HG02973 (cell line): ENCODE measurements at regions not wholly inside any gene's neighbourhood (a gene's known extent, or its start where the extent isn't known, plus 50 kb on each side); places are given as distances from the start of the nearest gene placed in this dataset.

Source experiments
- ATAC-seq: cut with Tn5 transposase; IDR thresholded peaks from one replicate; pipeline ENCODE4 v1.9.1; 2021; ENCODE audit warnings: moderate library complexity; ENCODE audit not compliant: unreplicated experiment

DNA sequence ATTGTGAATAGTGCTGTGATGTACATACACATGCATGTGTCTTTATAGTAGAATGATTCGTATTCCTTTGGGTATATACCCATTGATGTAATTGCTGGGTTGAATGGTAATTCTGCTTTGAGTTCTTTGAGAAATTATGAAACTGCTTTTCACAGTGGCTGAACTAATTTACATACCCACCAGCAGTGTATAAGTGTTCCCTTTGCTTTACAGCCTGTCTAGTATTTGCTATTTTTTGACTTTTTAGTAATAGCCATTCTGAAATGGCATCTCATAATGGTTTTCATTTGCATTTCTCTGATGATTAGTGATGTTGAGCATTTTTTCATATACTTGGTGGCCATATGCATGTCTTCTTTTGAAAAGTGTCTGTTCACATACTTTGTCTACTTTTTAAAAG is 54.5 kb upstream of the FAM78B start:
- no peak for ATAC-seq

DNA sequence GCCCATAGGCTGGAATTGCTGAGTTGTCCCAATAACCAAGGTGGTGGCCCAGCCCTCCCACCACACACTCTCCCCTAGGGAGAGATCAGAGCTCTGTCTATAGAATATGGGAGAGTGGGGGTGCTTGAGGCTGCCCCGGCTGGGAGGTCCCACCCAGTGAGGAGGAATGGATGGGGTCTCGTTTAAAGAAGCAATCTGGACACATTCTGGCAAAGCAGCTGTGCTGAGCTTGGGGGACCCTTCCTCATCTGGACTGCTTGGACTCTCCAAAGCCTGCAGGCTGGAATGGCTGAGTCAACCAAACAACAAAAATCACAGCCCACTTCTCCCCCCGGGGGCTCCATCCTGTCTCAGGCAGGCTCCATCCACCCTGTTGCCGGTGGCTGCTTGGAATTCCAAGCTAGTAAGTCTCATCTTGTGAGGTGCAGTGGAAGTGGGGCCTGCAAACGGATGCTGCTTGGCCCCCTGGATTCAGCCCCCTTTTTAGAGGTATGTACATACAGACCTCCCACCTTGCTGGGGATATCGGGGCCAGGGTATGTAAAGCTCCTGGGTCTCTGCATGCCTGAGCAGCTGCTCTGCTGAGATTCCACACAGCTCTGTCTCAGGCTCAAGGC is 67.1 kb upstream of the FAM78B start:
- ATAC-seq: no peak

GRCh38 chr1:166235728-166236127 is 68.9 kb upstream of the FAM78B start:
- no peak for ATAC-seq

- no peak for ATAC-seq
These were observed 70.9 kb upstream of the FAM78B start for GRCh38 chr1:166237675-166238074.

DNA sequence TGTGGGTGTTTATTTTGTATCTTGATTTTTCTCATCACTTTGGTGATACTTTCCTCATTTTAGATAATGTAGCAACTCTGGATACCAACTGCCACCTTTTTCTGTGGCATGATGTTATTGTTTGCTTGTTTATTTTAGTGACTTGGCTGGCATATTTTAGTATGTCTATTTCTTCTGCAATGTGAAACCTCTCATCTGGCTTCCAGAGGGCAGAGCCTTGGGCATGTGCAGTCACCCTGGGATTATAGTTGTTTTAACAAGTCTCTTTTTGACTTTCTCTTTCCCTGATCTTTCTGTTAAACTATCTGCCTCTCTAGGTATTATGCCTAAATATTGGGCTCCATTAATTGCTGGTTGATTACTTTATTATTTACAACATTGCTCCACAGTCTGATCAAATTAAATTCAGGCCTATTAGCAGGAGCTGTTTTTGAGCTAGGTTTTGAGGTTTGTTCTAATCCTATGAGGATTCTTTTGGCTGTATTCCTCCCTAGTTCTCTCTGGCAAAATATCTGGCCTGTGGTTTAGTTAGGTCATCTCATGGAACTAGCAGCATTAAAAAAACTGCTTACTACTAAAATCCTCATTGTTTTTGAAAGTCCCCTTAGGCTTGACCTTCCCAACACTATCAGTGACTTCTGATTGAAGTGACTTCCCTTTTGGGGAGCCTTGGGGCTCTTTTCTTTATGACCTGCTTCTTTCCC is 86.4 kb upstream of the FAM78B start:
- no peak for ATAC-seq

DNA sequence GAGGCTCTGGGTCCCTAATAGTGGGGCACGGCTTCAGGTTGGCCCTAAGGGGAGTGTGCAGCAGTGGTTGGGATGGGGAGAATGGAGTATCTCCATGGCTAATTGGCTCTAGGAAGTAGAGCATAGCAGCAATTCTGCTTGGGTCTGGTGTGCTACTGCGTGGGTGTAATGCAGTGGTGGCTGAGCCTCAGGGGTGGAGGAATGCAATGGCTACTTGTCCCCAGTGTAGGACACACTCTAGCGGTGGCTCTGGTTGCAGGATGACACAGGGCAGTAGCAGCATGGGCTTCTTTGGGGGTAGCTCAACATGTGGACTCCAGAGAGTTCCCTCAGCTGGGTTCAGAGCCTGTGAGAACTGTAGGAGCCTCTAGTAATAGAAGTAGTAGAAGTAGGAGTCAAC is 91.2 kb upstream of the FAM78B start:
- no peak for ATAC-seq

- no peak for ATAC-seq
These were observed 94.7 kb upstream of the FAM78B start for GRCh38 chr1:166261511-166261910.

- ATAC-seq: no peak
These were observed 103.8 kb upstream of the FAM78B start for GRCh38 chr1:166270476-166271150.

GRCh38 chr1:166271151-166271538 is 104.3 kb upstream of the FAM78B start:
- no peak for ATAC-seq

DNA sequence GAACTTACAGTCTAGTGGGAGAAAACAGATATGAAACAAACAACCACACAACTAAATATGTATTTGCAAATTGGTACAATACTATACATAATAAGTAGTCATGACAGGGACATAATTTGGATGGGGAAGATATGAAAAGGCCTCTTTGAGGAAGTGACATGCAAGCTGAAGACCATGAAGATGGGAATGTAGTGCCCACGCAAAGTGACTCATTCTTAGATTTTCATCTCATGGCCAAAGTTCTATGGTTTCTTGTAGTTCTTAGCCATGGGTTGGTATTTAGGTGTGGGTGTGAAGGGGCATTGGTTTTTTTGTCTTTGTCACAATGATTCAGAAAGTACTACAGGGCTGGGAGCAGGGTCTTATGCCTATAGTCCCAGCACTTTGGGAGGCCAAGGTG is 105.4 kb upstream of the FAM78B start:
- no peak for ATAC-seq

- no peak for ATAC-seq
These were observed 106.0 kb upstream of the FAM78B start for GRCh38 chr1:166272851-166273250.

DNA sequence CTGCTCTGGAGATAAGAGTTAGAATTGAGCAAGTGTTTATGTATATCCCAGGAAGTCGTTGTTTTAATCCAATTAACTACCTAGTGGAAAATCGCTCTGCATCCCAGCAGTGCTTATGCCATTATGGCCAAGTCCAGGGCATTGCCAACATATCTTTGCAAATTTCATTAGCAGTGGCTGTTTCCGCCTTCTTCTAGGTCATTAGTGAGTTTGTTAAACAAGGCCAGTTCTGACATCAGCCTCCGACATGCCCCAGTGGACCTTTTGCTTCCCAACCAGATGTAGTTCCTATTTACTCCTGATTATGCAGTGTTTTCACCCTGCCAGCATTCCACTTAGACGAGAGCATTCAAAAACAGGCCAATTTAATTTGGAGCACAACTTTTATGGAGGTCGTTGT is 106.8 kb upstream of the FAM78B start:
- no peak for ATAC-seq

DNA sequence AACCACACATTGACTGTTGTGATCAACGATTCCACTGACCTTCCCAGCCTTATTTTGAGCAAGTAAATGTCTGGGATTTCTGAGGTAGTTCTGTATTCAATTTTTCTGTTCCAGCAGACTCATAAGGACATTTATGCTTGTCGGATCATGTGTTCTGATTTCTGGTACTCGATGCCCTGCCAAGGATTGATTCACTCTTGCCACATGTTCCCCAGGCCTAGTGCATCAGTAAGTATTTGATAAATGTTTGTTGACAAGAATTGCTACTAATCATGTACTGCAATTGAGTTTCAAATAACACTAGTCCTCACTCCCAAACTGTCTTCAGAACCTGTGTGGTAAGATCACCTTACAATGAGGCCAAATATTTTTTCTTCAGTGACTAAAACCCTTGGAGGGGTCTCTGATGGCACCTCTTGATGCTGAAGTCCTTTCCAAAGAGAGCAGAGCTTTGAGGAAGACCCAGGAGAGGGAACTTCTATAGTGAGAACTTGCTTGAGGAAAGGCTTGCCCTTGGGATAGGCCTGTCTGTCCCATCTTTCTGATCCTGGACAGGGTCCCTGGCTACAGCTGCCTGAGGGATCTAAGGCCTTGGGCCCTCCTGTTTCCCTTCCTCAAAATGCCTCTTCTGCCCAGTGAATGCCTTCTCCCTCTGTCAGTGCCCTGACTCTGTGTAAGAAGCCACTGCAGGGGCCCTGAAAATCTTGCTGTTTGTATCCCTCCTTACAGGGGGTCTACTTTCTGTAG is 115.8 kb upstream of the FAM78B start:
- ATAC-seq: no peak

DNA sequence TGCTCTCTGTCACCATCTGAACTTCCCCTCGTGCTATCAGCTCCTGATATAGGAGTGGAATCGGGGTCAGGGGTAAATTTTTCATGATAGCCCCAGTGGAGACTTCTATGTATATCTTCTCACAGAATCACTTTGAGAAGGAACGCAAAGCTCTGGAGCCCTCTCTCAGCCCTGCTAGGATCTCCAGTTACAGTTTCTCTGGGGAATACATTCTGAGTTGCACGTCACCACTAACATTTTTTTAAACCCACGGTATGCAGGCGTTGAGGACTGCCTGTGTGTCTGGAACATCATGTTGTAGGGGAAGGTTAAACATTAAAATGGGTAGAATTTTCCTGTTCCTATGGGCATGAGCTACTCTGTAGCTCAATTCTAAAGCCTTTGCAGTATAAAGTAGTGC is 116.4 kb upstream of the FAM78B start:
- no peak for ATAC-seq

DNA sequence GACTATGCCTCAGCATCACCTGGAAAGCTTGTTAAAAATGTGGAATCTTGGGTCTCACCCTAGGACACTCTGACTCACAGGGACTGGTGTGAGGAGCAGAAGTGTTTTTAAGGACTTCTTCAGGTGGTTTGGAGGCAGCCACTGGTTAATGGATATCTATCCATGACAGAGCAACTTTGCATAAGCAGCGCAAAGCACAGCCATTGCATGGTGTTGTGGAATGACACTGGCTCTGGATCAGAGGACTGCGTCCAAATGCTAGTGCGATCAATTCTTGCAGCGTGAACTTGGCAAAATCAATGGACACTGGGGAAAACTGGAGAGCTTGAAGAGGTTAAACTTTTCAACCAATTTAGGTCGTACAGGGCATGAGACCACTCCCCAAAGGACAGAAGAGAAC is 116.8 kb upstream of the FAM78B start:
- no peak for ATAC-seq

- ATAC-seq: no peak
These were observed 122.7 kb upstream of the FAM78B start for GRCh38 chr1:166289309-166290050.

DNA sequence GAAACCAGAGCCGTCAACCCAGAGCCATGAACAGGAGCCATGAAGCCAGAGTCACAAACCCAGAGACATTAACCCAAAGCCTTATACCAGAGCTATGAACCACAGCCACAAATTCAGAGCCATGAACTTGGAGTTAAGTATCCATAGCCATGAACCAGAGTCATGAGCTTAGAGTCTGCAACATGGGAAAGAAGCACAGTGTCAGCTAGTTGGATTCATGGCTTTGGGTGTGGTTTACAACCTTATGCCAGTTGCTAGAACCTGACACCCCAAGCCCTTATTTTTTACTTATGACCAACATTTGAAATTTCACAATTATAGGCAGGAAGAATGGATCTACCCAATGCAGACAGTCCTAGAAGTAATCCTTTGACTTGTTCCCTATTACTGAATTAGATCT is 128.9 kb upstream of the FAM78B start:
- ATAC-seq: no peak

DNA sequence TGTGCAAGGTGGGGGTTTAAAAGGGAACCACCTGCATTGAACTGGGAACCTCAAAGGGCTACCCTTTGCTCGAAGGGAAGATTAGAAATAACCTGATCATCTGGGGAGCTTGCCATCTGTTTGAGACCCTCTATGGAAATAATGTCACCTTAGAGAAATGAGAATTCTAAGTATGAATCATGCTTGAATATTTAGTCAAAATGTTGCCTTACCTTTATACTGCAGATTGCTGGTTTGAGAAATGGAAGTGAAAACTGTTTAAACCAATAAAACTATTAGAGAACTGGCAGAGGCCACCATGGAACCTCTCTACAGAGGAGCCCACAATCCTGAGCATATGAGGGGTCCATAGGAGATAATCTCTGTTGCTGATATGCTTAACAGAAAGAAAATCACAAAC is 131.2 kb upstream of the FAM78B start:
- no peak for ATAC-seq

- ATAC-seq: no peak
These were observed 134.0 kb upstream of the FAM78B start for GRCh38 chr1:166300767-166301166.

DNA sequence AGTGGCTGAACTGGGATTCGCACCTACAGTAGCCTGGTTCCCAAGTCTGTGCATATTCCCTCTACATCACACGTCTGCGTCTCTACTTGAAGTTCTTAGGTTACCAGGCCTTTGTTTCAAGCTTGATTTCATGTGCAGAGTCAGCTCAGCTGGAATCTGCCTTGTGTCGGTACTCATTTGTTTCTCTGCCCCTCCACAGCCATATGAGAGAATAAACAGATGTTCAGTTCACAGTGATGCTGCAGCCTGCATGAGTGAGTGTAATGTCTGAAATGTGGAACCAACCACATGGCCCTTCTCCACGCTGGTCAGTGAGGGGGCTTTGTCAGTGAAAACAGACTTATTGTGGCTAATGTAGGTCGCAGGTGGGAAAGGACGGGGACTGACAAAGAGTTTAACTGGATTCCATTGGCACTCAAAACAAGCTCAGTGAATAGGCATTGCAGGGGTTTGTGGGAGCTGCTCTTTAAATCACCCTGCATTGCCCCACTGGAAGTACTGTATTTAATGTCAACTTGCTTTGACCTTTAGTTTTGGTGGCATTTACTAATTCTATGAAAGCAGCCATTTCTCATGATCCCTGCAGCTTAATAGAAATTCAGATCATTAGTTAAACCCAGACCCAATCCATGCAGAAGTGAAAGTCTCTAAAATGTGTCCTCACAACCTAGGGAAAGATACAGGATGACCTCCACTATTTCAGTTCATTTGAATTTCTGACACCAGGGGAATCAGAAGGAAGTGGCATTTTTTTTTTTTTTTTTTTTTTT is 136.4 kb upstream of the FAM78B start:
- no peak for ATAC-seq
